ENCODE measurements at regions not wholly inside any gene's neighbourhood (a gene's known extent, or its start where the extent isn't known, plus 50 kb on each side); places are given as distances from the start of the nearest gene placed in this dataset.
"Not testable (repeated sequence)": the region's sequence is repeated elsewhere in the genome, so short reads cannot be mapped to it uniquely, and the experiment has no call there.

DNA sequence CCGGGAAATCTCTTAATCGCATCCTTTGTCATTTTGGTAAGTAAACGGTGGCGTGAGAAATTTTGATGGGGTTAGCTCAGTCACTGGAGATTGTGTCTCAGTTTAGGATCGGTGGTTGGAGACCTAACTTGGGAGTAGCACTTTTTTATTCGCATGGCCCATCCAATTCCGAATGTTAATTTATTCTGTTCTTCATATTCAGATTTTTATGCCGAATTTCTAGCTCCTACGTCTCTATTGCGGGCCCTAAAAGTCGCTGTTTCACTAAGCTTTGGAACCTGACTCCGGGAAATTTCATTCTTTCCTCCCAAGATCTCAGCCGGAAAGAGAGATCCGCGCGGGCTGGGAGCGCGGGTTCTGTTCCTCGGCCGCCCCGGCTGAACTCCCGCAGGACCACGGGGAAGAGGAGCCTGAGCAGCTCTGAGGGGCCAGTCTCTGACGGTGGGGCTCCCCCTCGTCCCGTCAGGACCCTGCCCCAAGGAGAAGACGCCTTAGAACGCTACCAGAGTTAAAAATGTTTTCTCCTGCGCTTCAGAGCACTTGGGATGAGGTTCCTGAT is 279.7 kb downstream of the FAM72C start:
- no peak for DNase-seq

DNA sequence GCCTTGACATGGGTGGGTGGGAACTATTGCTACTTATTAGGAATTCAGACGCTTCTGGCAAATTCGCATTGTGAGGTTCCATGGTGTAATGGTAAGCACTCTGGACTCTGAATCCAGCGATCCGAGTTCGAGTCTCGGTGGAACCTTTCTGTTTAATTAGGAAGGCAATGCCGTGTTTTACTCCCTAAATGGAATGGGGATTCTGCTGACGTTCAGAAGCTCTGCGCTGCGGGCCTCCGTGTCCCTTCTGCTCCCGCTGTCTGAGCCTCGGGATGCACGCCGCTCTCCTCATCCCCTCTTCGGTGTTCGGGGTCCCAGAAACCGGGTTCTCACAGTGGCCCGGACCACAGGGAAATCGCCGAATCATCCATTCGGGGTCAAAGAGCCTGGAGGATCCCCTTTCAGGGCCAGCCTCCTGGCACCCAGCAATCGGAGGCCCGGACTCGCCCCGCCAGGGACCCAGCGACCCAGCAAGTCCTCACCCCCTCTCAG is 280.3 kb downstream of the FAM72C start:
- no peak for DNase-seq

DNA sequence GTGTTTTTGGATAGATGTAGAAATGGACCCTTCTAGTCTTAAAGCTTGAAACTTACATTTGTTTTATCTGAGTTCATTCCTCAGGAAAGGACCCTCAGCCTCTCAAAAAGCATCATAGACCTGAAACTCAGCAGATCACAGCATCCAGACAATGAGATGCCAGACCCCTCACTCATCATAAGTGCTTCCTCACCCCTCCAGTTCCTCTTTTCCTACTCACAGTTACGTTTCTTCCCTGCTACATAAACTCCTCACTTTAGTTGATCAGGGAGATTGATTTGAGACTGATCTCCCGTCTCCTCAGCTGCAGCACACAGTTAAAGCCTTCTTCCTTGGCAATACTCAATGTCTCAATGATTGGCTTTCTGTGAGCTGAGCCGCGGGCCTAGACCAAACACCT is 282.0 kb downstream of the FAM72C start:
- no peak for DNase-seq

DNA sequence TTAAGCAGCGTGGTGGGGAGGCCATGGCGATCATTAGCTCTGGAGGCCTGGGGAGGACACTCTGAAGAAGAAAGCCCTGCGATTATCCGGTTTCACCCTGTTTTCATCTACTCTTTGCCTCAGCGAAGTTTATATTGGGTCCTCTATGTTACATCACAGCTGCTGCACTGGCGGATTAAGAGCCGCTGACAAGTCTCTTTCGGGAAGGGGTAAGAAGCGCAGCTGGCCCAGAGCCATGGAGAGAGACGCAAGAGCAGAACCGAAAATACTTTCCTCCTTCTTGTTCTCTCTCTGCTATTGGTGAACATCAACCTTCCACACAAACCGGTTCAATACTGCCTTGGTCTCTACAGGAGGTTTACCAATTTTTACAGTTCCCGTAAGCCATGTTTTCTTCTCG is 291.5 kb downstream of the FAM72C start:
- no peak for DNase-seq

DNA sequence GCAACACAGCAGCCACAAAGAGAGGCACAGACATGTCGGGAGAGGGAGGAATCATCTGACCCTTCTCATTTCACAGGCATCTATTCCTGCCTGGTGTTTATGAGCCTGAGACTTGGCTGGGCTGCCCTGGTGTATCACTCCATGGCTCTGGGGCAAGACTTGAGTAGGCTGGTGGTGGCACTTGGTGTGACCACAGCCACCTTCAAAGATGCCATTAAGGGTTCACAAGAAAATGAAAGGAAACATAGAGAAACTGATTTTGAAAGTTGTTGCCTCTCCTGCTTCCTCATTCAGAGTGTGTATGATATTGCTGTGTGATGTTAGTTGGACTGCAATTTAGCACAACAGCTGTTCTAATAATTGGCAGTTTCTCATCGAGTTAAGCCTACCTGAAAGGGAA is 298.8 kb downstream of the FAM72C start:
- DNase-seq = no peak

DNA sequence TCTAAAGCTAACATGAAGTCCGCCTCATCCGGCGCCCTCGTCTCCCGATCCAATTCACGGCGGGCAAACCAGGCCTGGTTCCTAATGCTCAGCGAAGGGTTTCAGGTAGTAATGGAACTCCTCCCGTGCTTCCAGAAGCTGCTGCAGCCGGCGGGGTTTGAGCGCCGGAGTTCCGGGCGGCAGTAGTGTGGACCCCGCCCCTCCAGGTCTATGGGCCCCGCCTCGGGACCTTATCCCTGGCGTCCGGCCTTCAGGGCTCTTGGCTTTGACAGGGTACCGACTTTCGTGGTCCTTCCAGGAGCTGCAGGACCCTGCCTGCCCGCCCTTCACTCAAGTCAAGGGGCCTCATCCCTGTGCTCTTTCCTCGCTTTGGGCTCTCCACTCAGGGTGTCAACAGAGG is 304.1 kb downstream of the FAM72C start:
- DNase-seq = no peak

DNA sequence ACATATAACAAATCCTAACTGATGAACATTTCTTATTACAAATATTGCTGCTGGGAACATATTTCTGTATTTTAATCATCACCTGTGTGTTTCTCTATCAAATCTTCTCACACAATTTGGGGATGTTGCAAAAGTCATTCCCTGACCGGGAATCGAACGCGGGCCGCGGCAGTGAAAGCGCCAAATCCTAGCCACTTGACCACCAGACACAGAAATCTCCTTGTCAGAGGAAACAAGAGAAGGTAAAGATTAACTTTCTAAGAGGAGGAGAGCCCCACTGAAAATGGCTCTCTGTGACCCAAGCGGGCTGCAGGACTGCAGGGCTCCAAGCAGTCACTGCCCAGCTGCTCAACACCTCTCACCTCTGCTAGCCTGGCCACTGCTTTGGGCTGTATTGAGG is 304.9 kb downstream of the FAM72C start:
- no peak for DNase-seq

DNA sequence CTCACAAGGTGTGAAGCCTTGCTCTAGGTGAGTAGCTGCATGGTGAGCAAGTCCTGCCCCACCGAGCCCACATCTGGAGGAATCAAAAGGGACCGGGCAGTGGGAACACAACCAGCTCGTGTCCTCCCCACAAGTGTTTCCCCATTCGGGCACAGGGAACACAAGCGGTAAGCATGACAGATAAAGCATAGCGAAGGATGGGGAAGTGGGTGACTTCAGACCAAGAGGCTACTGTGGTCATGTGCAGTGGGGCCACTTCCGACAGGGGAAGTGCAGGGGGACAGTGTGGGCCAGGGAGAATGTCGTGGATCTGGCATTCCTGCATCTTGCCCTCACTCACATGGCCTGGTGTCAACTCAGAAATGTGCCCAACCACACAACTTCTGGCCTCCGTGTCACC is 306.2 kb downstream of the FAM72C start:
- no peak for DNase-seq

DNA sequence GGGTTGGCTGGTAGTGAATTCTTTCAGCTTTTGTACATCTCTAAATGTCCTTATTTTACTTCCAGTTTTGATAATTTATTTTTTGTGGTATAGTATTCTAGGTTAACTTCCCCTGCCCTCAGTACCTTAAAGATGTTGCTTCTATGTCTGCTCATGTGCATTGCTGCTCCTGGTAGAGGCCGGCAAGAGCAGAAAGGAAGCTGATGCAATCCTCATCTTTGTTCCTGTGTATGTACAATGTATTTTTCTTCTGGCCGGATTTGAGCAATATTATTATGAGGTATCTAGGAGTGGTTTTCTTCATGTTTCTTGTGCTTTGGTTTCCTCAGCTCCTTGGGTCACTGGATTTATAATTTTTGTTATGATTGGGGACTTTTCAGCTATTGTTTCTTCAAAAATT is 308.7 kb downstream of the FAM72C start:
- not testable (repeated sequence) for DNase-seq

DNA sequence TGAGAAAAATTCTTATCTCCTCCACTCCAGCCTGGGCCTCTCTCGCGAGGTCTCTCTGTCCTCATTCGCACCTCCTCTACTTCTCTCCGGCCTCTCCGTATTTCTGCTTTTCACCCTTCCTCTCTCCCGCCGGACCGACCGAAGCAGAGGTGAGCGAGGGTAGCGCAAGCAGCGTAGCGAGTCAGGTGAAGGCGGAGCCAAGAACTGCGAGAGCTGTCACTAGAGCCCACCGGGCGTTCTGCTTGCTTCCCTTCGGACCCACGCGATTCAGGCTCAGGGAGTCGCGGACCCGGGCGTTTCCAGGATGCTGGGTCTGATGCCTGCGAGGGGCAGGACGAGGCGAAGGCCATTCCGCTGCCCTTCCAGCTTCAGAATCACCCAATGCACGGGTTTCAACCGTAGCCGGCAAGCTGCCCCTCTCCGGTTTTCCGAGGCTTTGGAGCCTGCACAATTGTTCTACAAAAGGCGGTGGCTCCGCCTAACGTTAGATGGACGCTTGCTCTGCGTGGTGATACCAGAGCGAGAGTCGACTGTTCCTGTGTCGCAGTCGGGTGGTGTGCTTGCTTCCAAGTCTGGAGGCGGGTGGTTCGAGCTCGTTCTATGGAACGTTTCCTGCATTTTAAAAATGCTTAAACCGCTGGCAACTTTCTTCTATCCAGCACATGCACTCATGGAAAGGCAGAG is 310.2 kb downstream of the FAM72C start:
- no peak for DNase-seq

DNA sequence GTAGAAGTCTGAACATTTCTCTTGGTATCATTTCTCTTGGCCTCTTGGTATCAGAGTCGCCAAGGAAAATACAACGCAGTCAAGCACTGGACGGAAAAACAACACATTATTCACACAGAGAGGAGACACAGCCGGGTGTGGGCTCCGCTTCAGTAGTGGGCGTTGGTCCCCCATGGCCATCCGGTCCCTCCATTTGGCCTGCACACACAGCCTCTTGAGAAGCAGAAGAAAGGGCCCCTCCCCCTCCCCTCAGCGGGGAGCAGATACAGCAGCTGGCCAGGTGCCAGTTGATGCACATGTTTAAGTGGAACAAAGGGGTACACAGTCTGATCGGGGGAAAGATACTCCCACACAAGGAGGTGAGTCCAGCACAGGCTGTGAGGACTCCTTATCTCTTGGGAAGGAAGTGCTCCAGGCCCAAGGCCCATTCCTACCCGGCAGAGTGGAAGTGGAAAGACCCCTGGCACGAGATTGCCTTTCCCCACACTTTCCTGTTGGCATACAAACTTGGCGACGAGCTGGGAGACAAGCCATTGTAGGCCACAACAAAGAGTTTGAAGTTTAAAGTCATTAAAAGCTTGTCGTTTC is 311.3 kb downstream of the FAM72C start:
- DNase-seq = no peak

DNA sequence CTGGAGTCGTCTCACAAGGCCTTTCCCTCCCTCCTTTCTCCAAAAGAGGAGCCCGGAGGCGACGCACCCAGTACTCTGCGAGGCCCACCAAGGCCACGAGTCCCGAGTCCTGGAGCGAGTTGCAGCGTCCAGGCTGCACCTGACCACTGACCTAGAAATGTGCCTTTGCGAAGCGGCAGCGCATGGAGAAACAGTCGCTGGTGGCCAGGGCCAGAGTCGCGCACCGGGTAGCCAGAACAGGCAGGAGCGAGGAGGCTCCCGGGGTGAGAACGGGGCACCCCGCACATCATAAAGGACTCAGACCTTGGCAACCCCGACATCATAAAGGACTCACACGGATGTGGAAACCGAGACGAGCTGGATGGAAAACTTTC is 318.4 kb downstream of the FAM72C start:
- DNase-seq = no peak

DNA sequence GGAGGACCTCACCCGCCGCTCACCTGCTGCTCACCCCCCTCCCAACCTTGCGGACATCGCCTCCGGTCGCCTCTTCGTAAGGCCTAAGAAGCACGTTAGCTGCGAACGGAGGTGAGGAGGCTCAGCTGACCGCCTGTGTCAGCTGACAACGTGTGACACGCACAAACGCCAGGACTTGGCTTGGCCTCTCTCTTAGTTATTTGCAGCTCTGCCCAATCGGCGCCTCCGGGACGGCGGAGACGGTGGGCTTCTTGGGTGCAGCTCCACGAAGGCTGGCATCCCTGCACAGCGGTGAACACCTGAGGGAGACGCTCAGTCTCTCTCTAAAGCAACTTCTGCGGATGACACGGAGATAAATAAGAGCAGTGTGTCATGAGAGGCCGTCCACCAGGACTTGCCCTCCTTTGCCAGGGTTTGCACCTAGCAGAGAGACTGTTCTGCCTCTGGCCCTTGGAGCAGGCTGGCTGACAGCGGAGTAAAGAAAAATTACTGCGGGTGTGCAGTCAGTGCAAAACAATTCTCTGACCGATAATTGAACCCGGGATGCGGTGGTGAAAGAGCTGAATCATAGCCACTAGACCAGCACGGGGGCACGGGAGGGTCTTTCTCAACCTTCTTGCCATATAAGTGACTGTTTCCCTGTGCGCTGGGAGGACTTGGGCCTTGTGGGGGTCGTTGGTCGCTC is 318.9 kb downstream of the FAM72C start:
- no peak for DNase-seq

DNA sequence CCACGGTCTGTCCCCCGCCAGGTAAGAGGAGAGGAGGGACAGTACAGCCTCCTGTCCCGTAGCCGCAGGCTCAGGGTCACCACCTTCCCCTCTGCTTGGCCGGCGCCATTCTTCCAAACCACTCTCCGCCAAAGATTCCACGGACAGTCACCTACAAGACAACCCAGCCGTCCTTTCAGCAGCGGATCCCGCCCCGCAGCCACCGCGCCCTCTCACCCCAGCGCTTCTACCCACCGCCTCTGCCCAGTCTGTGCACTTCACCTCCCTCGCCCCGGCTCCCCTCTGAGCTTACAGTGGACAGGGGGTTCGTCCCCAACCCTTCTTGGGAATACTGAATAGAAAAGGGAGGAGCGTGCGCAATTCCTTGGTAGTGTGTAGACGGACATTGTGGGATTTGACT is 319.6 kb downstream of the FAM72C start:
- DNase-seq = no peak

DNA sequence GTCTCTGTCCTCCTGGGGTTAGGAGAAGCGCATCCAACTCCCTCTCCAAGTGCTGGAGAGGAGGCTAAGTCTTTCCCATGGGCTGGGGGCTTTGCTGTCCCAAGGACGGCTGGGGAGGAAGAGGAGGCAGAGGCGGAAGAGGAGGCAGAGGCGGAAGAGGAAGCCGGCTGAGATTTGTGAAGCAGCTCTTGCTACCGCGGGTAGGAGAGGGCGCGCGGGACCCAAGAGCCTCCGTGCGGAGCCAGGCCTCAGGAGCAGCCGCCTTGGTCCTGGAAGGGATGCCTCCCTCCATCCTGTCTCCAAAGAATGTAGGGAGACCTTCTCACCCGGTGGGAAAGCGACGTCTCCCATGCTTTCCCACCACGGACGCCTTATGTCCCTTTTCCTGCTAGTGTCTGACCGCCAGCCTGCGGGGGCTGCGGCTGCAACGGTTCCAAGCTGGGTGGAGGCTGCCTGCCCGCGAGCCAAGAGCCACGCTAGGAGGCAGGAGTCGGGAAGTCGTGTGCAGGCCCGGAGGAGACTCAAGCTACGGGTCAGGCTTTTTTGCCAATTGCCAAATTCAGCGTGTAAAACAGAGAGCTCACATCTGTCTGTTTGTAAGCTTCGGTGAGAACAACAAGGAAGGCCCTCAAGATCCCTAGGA is 320.3 kb downstream of the FAM72C start:
- DNase-seq = no peak

DNA sequence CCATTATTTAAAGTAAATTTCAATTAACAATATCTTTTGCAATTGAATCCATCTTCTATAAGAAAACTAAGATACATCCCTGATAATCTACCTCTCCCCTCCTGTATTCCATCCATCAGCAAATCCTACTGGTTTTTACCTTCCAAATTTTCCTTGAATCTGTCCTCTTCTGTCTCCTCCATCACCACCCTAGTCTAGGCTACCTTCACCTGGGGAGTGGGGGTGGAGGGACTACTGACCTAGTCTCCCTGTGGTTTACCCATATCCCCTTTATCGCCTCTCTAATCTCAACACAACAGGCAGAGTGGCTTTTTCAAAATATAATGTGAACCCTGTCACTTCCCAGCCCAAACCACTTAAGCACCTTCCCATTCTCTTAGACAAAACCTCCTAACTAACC is 327.8 kb downstream of the FAM72C start:
- DNase-seq = not testable (repeated sequence)

DNA sequence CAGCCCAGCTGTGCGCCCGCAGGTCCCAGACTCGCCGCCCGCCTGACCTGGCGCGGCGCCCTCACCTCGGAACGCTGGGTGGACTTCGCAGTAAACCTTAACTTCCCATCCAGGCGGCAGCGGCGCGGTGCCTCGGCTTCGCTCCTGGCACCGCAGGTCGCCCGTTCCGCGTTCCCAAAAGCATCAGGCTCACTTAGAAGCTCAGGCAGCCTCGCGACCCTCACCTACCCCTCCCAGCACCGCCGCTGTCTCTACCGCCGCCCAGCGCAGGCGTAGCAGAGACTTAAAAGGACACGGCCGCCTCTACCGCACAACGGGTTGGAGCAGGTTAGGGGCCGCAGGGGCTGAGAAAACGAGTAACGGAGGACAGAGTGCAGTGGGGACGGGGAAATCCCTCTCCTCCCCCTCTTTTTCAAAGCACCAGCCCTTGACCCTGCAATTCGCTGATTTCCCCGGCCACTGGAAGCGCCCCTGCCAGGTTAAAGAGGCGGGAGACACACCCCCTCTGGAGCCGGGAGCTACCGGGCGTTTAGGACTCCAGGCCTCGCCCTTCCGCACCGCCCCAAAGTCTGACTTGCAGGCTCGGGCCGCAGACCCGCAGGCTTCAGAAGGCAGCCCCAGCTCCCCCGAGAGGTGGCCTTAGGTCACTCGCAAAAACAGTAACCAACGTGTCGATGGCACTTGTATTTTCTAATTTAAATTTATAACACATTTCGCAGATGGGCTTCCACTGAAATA is 328.5 kb downstream of the FAM72C start:
- no peak for DNase-seq

DNA sequence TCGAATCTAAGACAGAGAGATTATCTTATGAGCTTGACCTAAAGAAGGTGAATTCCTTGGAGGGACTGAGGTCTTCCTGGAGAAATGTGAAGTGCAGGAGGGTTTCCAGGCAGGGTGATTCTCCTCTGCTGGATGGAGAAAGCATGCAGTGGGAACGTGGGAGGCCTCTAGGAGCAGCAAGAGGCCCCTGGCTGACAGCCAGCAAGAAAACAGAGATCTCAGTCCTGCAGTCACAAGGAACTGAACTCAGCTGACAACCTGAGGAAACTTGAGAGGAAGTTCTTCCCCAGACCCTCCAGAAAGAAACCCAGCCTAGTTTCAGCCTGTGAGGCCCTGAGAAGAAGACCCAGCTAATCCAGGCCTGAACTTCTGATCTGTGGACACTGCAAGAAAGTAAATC is 345.9 kb downstream of the FAM72C start:
- DNase-seq = no peak

DNA sequence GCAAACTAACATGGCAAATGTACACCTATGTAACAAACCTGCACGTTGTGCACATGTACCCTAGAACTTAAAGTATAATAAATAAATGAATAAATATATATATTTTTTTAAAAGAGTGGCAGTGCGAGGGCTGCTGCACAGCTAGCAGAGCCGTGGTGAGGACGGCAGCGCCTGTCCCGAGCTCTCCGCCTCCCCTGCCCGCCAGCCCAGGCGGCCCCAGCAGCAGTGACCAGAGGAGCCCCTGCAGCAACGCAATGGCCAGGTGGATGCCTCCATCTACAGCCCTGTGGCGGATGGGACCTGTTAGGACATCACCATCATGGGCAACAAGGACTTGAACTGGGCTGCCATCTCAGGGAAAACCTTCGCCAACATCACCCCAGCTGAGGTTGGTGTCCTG is 351.9 kb downstream of the FAM72C start:
- DNase-seq = no peak

DNA sequence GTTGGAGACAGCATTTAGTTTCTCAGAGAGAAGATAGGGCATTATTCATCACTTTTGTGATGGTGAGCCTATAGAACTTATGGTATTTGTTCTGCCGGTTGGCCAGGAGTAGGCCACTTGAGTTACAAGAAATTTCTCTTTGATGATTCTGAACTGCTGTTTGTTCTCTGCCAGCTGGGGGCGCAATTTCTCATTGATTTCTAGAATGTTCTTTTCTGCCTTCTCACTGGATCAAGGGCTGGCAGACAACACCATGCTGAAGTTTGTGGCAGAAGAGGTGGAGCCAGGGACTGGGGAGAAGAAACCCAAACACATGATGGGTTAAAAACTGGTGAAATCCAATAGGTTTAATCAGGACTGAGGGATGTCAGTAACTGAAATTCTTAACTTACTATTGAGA is 360.6 kb downstream of the FAM72C start:
- DNase-seq = no peak

DNA sequence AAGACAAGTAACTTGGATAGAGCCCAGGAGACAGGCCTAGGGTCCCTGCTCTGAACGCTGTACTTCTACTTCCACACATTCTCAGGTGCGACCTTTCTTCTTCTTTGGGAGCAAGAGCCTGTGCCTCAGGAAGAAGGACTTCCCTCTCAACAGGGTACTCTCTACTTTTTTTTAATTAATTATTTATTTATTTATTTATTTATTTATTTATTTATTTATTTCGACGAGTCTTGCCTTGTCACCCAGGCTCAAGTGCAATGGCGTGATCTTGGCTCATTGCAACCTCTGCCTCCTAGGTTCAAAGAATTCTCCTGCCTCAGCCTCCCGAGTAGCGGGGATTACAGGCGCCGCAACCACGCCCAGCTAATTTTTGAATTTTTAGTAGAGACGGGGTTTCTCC is 361.6 kb downstream of the FAM72C start:
- DNase-seq = no peak

DNA sequence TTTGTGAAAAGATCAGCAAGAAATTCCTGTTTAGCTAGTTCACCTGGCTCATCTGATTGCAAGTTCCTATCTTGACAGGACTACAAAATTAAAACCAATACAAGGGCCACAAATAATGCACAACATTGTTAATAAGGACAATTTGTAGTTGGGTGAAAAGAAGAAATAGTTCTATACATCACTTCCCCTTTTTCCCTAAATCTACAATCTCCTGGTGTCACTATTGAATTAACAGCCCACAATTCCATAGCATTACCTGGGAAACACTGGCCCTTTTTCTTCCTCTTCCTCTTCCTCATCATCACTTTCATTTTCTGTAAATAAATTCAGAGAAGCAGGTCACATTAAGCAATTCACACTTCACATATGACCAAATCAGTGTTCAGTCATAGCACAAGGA is 366.9 kb downstream of the FAM72C start:
- no peak for DNase-seq

DNA sequence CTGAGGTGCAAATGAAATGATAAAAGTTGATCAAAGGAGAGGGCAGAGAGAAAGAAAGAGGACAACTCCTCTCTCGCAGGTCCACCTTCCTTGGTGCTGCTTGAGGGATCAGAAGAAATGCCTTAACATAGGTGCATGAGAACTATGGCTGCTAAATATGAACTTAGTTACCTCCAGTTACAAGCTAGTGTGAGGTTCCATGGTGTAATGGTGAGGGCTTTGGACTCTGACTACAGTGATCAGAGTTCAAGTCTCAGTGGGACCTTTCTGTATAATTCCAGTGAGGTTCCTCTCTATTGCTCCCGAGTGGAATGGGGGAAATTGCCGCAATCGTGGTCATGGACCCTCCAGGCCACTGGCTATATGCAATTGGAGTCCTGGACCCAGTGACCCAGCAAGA is 387.3 kb downstream of the FAM72C start:
- DNase-seq = no peak

All from activated CD4-positive, CD25-positive, alpha-beta regulatory T cell treated with anti-CD3 and anti-CD28 coated beads, Interleukin-2, amount 50 U/mL, for 72 hours (primary cell).